HEK293T (cell line): ENCODE measurements at regions not wholly inside any gene's neighbourhood (a gene's known extent, or its start where the extent isn't known, plus 50 kb on each side); places are given as distances from the start of the nearest gene placed in this dataset.

Source experiments
- ARNT ChIP-seq: fragments of 450-650 bp; IDR thresholded peaks from 2 replicates; pipeline ENCODE4 v1.6.1; 2017; ENCODE audit warnings: mild to moderate bottlenecking
- BHLHE40 ChIP-seq: fragments of 450-650 bp; IDR thresholded peaks from 2 replicates; pipeline ENCODE4 v1.6.1; 2016; ENCODE audit warnings: mild to moderate bottlenecking, moderate library complexity, borderline replicate concordance
- ELF4 ChIP-seq: fragments of 450-650 bp; IDR thresholded peaks from 2 replicates; pipeline ENCODE4 v1.6.1; 2017; ENCODE audit warnings: antibody characterized with exemption
- SP1 ChIP-seq: fragments of 450-650 bp; IDR thresholded peaks from 2 replicates; pipeline ENCODE4 v1.6.1; 2017
- SUZ12 ChIP-seq: fragments of 450-650 bp; IDR thresholded peaks from 2 replicates; pipeline ENCODE4 v1.6.1; 2016; ENCODE audit warnings: mild to moderate bottlenecking
- TARDBP ChIP-seq: fragments of 450-650 bp; IDR thresholded peaks from 2 replicates; pipeline ENCODE4 v1.6.1; 2016
- ZNF384 ChIP-seq: fragments of 450-650 bp; IDR thresholded peaks from 2 replicates; pipeline ENCODE4 v1.6.1; 2016

GRCh38 chr13:99062593-99062992 lies 84.7 kb upstream of the DOCK9 start:
- TF ChIP-seq TARDBP (no peak), ARNT (no peak), SP1 (no peak), BHLHE40 (no peak), SUZ12 (no peak), ZNF384 (no peak), ELF4 (no peak)
